NCI-H1417 (cell line): ENCODE measurements at regions not wholly inside any gene's neighbourhood (a gene's known extent, or its start where the extent isn't known, plus 50 kb on each side); places are given as distances from the start of the nearest gene placed in this dataset.

ENCODE experiments used
- DNase-seq, 3 experiments: peaks; one replicate each; lab custom pipeline; 2025; lab: John Stamatoyannopoulos, UW

- peak in 1 of 3 experiments; percentile 50 for DNase-seq
Observed at GRCh38 chr1:17877316-17877715, 122.2 kb downstream of the ACTL8 start.

DNA sequence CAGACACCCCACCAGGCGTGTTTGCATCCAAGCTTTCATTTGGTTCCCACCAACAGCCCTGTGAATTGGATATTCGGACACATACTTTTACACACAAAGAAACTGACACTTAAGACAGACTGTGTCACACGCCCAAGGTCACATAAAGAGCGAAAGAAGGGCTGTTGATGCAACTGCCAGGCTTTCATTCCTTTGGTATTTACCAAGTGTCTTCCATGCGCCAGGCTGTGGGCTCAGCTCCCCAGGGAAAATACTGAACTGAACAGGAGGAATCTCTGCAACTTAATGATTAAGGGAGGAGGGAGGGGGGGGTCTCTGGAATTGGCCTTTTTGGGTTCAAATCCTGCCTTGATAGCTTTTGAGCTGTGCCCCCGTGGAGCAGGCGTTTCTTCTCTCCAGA, 122.8 kb downstream of the ACTL8 start:
- no peak for DNase-seq

- no peak for DNase-seq
Observed at GRCh38 chr1:17878837-17879236, 123.7 kb downstream of the ACTL8 start.

DNA sequence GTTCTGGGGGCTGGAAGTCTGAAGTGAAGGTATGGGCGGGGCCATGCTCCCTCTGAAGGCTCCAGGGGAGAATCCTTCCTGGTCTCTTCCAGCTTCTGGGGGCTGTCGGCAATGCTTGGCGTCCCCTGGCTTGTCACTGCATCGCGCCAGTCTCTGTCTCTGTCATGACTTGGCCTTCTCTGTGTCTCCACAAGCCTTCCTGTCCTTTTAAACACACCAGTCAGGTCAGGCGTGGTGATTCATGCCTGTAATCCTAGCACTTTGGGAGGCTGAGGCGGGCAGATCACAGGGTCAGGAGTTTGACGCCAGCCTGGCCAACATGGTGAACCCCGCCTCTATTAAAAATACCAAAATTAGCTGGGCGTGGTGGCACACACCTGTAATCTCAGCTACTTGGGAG, 125.3 kb downstream of the ACTL8 start:
- no peak for DNase-seq

DNA sequence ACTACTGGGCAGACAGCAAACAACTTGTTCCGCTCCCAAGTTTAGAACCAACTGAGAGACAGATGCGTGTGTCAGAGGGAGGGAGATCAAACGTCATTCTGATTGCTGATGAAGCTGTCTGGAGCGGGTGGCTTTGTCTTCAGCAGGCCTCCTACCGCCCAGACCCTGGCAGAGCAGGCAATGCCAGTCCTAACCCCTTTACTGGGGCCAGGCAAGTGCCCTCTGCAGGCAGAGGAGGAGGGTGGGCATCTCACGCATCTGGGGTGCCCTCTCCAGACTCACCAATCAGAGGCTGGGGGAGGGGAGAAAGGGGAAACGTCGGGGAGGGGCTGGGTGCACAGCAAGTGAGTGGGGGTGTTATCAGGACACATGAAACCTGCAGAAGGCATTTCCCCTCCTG, 126.6 kb downstream of the ACTL8 start:
- no peak for DNase-seq

- no peak for DNase-seq
Observed at GRCh38 chr1:17883136-17883535, 128.0 kb downstream of the ACTL8 start.

GRCh38 chr1:17883662-17884395, 128.7 kb downstream of the ACTL8 start:
- DNase-seq = no peak

GRCh38 chr1:17885663-17886320, 130.7 kb downstream of the ACTL8 start:
- no peak for DNase-seq

GRCh38 chr1:17886386-17886785, 131.3 kb downstream of the ACTL8 start:
- DNase-seq = no peak

- DNase-seq = no peak
Observed at GRCh38 chr1:17886838-17887441, 131.8 kb downstream of the ACTL8 start.

GRCh38 chr1:17887661-17888371, 132.7 kb downstream of the ACTL8 start:
- peak in 1 of 3 experiments; percentile 10 for DNase-seq

GRCh38 chr1:17890056-17890814, 135.1 kb downstream of the ACTL8 start:
- no peak for DNase-seq

- no peak for DNase-seq
Observed at GRCh38 chr1:17890815-17891191, 135.7 kb downstream of the ACTL8 start.

GRCh38 chr1:17891205-17892110, 136.3 kb downstream of the ACTL8 start:
- DNase-seq = no peak

DNA sequence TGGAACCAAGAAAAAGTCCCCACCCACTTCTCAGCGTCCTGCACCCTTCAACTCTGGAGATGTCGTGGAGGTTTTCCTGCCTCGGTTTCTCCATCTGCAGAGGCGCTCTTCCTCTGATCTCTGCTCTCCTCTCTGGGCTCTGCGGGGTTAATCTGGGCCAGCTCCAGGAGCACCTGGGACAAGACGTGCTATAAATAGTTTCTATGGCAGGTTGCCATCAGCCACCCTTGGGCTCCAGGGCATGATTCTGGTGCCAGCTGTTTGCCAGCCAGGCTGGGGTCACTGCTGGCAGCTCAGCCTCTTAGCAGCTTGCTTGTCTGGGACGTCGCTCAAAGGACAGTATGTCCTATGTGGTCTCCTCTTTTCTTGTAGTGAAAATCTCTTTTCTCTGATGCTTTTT, 137.1 kb downstream of the ACTL8 start:
- DNase-seq = no peak

DNA sequence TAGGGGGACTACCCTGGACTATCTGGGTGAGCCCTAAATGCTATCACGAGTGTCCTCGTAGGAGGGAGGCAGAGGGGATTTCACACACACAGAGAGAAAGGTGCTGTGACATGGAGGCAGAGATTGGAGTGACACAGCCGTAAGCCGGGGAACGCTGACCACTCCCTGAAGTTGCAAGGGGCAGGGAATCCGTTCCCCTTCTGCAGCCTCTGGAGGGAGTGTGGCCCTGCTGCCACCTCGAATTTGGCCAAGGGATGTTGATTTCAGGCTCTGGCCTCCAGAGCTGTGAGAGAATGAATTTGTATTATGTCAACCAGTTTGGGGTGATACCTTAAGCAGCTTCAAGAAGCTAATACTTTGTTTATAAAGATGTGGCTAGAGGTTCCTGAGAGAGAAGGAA, 137.7 kb downstream of the ACTL8 start:
- no peak for DNase-seq

DNA sequence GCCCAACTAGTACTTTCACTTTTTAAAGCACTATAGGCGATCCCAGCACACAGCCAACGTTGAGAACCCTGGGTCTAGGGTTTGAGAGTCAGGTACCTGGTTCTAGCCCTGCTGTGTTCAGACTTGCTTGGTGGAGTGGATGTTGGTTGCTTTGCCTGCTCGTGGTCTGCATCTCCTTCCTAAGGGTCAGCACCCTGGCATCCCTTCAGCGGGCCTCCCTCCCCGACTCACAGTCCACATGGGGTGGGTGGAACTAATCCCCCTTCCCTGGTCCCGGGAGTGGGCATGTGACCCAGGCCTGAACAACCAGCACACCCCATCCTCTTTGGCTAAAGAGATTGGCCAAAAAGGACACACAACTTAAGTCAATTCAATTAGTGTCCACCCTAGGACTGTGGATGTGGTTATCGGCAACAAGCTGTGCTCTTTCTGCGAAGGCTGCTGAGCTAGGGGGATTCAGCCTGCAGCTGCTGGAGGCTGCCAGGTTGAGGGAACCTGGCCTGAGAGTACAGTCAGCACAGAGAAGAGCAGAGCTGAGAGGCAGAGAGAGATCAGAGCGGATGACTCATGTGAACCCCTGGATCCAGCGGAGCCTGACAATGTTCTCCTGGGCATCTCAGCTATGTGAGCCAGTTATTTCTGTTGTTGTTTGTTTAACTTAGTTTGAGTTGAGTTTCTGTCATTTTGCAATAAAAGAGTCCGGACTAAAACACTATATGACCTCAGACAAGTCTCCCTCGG, 138.9 kb downstream of the ACTL8 start:
- DNase-seq = no peak

DNA sequence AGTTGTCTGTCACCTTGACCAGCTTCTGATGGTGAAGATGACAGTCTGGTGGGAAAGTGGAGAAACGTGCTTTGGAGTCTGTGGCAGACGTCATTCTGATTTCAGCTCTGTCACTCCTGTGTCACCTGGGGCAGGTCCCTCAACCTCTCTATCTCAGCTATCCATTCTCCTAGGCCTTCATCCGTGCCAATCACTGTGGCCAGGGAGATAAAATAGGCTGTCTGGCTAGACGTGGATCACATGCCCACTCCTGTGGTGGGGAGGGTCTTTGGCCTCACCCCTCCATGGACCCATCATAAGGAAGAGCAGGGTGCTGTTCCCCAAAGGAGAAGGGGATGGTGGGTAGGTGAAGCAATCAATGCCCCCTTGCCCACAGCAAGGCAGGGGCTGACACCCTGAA, 140.3 kb downstream of the ACTL8 start:
- DNase-seq = no peak

DNA sequence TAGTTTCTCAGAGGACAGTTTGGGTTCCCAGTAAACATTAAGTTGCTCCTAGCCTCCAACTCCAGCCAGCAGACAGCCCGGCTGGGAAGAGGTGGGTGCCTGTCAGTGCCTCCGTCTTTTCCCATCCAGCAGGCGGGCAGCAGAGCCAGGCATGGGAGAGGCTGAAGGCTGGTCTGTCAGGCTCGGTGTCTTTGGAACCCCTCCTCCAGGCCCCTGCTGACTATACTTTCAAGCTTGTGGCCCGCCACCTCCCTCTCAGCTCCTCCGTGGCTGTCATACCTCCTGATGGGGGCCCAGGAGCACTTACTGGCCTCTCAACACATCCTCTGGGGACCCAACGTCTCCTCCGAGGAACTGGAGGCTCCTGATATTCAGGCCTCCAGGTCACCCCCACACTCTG, 140.9 kb downstream of the ACTL8 start:
- no peak for DNase-seq

DNA sequence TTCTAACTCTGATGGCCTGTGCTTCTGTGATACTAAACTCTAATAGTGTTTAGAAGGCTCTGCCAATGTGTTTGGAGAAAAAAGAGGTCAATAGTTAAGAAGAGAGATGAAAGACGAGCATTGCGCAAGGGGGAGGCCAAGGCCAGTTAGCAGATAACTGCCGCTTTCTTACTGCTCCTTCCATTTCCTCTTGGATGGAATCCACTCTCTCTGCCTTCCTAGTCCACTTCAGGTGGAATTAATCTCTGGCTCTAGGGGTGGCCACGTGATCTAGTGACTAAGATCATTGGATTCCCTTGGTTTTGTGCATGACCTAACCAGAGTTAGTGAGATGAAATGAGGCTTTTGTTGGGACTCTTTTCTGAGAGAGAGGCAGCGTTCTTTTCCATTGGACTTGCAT, 148.3 kb downstream of the ACTL8 start:
- DNase-seq = peak in 1 of 3 experiments; percentile 76
